WTC11 (cell line): ENCODE measurements at regions not wholly inside any gene's neighbourhood (a gene's known extent, or its start where the extent isn't known, plus 50 kb on each side); places are given as distances from the start of the nearest gene placed in this dataset.

ENCODE experiments used
- ATAC-seq: fragments of 200-7000 bp; cut with Tn5 transposase; 2 replicates; pipeline ENCODE4 v1.10.0; 2021; ENCODE audit warnings: mild to moderate bottlenecking, moderate library complexity
- CTCF ChIA-PET: fragments of 300-600 bp; sonication (Branson Sonifier 250); formaldehyde crosslinking; loops from one replicate; lab custom pipeline; 2021; ENCODE audit warnings: antibody characterized with exemption; lab: Charles Lee
- POLR2A ChIA-PET: fragments of 350-600 bp; sonication (Branson Sonifier 250); formaldehyde crosslinking; loops from one replicate; lab custom pipeline; 2021; ENCODE audit warnings: antibody characterized with exemption; lab: Charles Lee
- DNase-seq: peaks from one replicate; pipeline ENCODE4 v3.0.0; 2021; ENCODE audit warnings: low spot score
- H3K27ac Mint-ChIP-seq: 2 replicates; pipeline ENCODE4 v1.8.0; 2021; ENCODE audit warnings: mixed read lengths
- H3K27me3 Mint-ChIP-seq: 2 replicates; pipeline ENCODE4 v1.8.0; 2021; ENCODE audit warnings: low read depth, mild to moderate bottlenecking, moderate library complexity, mixed read lengths
- H3K36me3 Mint-ChIP-seq: 2 replicates; pipeline ENCODE4 v1.8.0; 2021; ENCODE audit warnings: mixed read lengths
- H3K4me1 Mint-ChIP-seq: 2 replicates; pipeline ENCODE4 v1.8.0; 2022; ENCODE audit warnings: mixed read lengths
- H3K4me3 Mint-ChIP-seq: 2 replicates; pipeline ENCODE4 v1.8.0; 2021; ENCODE audit warnings: mild to moderate bottlenecking, moderate library complexity, mixed read lengths
- H3K9me3 Mint-ChIP-seq: 2 replicates; pipeline ENCODE4 v1.8.0; 2021; ENCODE audit warnings: mixed read lengths
- ARID4B ChIP-seq: sonication (generic); formaldehyde crosslinking; IDR thresholded peaks from 2 replicates; pipeline ENCODE4 v1.8.0; 2023; ENCODE audit warnings: missing genetic modification reagents, mild to moderate bottlenecking, borderline replicate concordance
- CBFB ChIP-seq: sonication (generic); formaldehyde crosslinking; IDR thresholded peaks from 2 replicates; pipeline ENCODE4 v1.8.1; 2022; ENCODE audit warnings: mild to moderate bottlenecking, low read depth, missing genetic modification reagents
- CREB1 ChIP-seq: sonication (generic); formaldehyde crosslinking; IDR thresholded peaks from 2 replicates; pipeline ENCODE4 v1.8.0; 2023; ENCODE audit warnings: mild to moderate bottlenecking, missing genetic modification reagents
- E2F1 ChIP-seq: sonication (generic); formaldehyde crosslinking; IDR thresholded peaks from 2 replicates; pipeline ENCODE4 v1.8.0; 2022; ENCODE audit warnings: mild to moderate bottlenecking, missing genetic modification reagents
- ETV6 ChIP-seq: sonication (generic); formaldehyde crosslinking; IDR thresholded peaks from 2 replicates; pipeline ENCODE4 v1.8.1; 2022; ENCODE audit warnings: mild to moderate bottlenecking, missing genetic modification reagents
- FOXJ3 ChIP-seq: sonication (generic); formaldehyde crosslinking; IDR thresholded peaks from 2 replicates; pipeline ENCODE4 v1.9.0; 2021; ENCODE audit warnings: missing genetic modification reagents, mild to moderate bottlenecking, borderline replicate concordance
- FOXK1 ChIP-seq: sonication (generic); formaldehyde crosslinking; IDR thresholded peaks from 2 replicates; pipeline ENCODE4 v1.8.0; 2022; ENCODE audit warnings: mild to moderate bottlenecking, moderate library complexity, missing genetic modification reagents
- GABPB1 ChIP-seq: sonication (generic); formaldehyde crosslinking; IDR thresholded peaks from 2 replicates; pipeline ENCODE4 v1.8.1; 2023; ENCODE audit warnings: mild to moderate bottlenecking, missing genetic modification reagents
- GTF2I ChIP-seq: fragments of 250-450 bp; sonication (Bioruptor Pico); conservative IDR thresholded peaks from 2 replicates; pipeline ENCODE4 v1.4.0; 2021; ENCODE audit warnings: mild to moderate bottlenecking
- IRF2 ChIP-seq: sonication (generic); formaldehyde crosslinking; IDR thresholded peaks from 2 replicates; pipeline ENCODE4 v1.8.0; 2022; ENCODE audit warnings: low read depth, missing genetic modification reagents, borderline replicate concordance
- MXD4 ChIP-seq: fragments of 250-450 bp; sonication (Bioruptor Pico); IDR thresholded peaks from 2 replicates; pipeline ENCODE4 v1.8.0; 2021; ENCODE audit warnings: mild to moderate bottlenecking, moderate library complexity, borderline replicate concordance
- RELA ChIP-seq: sonication (generic); formaldehyde crosslinking; IDR thresholded peaks from 2 replicates; pipeline ENCODE4 v1.8.1; 2022; ENCODE audit warnings: missing genetic modification reagents, mild to moderate bottlenecking, borderline replicate concordance
- SMAD3 ChIP-seq: sonication (generic); formaldehyde crosslinking; IDR thresholded peaks from 2 replicates; pipeline ENCODE4 v1.8.0; 2022; ENCODE audit warnings: missing genetic modification reagents, mild to moderate bottlenecking, borderline replicate concordance
- SP1 ChIP-seq: sonication (generic); formaldehyde crosslinking; conservative IDR thresholded peaks from 2 replicates; pipeline ENCODE4 v1.8.1; 2022; ENCODE audit warnings: missing genetic modification reagents
- TEAD1 ChIP-seq: sonication (generic); formaldehyde crosslinking; IDR thresholded peaks from 2 replicates; pipeline ENCODE4 v1.8.0; 2022; ENCODE audit warnings: mild to moderate bottlenecking, missing genetic modification reagents
- ZNF396 ChIP-seq: fragments of 250-450 bp; sonication (Bioruptor Pico); IDR thresholded peaks from 2 replicates; pipeline ENCODE4 v1.8.0; 2021; ENCODE audit warnings: mild to moderate bottlenecking, moderate library complexity, borderline replicate concordance
- ZNF416 ChIP-seq: fragments of 250-450 bp; sonication (Bioruptor Pico); IDR thresholded peaks from 2 replicates; pipeline ENCODE4 v1.9.0; 2021; ENCODE audit warnings: mild to moderate bottlenecking, inconsistent platforms
- TF ChIP-seq, protein P1 (sequence below): sonication (generic); formaldehyde crosslinking; IDR thresholded peaks from 2 replicates; pipeline ENCODE4 v1.8.1; 2022; ENCODE audit warnings: mild to moderate bottlenecking, moderate library complexity, missing genetic modification reagents
- TF ChIP-seq, protein P2 (sequence below): sonication (generic); formaldehyde crosslinking; IDR thresholded peaks from 2 replicates; pipeline ENCODE4 v1.8.1; 2023; ENCODE audit warnings: mild to moderate bottlenecking, missing genetic modification reagents
- TF ChIP-seq, protein P3 (sequence below): sonication (generic); formaldehyde crosslinking; IDR thresholded peaks from 2 replicates; pipeline ENCODE4 v1.8.1; 2022; ENCODE audit warnings: mild to moderate bottlenecking, missing genetic modification reagents, moderate library complexity, borderline replicate concordance
- TF ChIP-seq, protein P4 (sequence below): fragments of 250-450 bp; sonication (Bioruptor Pico); IDR thresholded peaks from 2 replicates; pipeline ENCODE4 v1.8.0; 2021; ENCODE audit warnings: mild to moderate bottlenecking
- TF ChIP-seq, protein P5 (sequence below): sonication (generic); formaldehyde crosslinking; IDR thresholded peaks from 2 replicates; pipeline ENCODE4 v1.8.1; 2022; ENCODE audit warnings: low read depth, mild to moderate bottlenecking, moderate library complexity, missing genetic modification reagents, borderline replicate concordance

- ChIA-PET POLR2A (no interaction called here), CTCF (no interaction called here)
- H3K27me3 Mint-ChIP-seq = no peaks in the 10 kb centered on the region
- DNase-seq = peak; percentile 24
- no peak overlapping the region for H3K4me3 Mint-ChIP-seq
- H3K27ac Mint-ChIP-seq = no peak overlapping the region
- 0 out of 2 replicates have a peak, but pooled peaks cover 3% of the 10 kb centered on the region for H3K9me3 Mint-ChIP-seq
- peaks cover 35% of the 10 kb centered on the region for H3K4me1 Mint-ChIP-seq
- no peak for TF ChIP-seq ETV6 (CRISPR knock-in tag)
- no peak for TF ChIP-seq ZNF396 (CRISPR knock-in tag)
- no peak for TF ChIP-seq SMAD3 (CRISPR knock-in tag)
- no peak for TF ChIP-seq CBFB (CRISPR knock-in tag)
- TF ChIP-seq ARID4B (CRISPR knock-in tag) = no peak
- TF ChIP-seq CREB1 (CRISPR knock-in tag) = no peak
- TF ChIP-seq SP1 (CRISPR knock-in tag) = no peak
- no peak for TF ChIP-seq GABPB1 (CRISPR knock-in tag)
- TF ChIP-seq, protein P1, sequence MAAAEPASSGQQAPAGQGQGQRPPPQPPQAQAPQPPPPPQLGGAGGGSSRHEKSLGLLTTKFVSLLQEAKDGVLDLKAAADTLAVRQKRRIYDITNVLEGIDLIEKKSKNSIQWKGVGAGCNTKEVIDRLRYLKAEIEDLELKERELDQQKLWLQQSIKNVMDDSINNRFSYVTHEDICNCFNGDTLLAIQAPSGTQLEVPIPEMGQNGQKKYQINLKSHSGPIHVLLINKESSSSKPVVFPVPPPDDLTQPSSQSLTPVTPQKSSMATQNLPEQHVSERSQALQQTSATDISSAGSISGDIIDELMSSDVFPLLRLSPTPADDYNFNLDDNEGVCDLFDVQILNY = no peak
- TF ChIP-seq FOXK1 (CRISPR knock-in tag) = no peak
- no peak for TF ChIP-seq GTF2I (CRISPR knock-in tag)
- TF ChIP-seq, protein P2, sequence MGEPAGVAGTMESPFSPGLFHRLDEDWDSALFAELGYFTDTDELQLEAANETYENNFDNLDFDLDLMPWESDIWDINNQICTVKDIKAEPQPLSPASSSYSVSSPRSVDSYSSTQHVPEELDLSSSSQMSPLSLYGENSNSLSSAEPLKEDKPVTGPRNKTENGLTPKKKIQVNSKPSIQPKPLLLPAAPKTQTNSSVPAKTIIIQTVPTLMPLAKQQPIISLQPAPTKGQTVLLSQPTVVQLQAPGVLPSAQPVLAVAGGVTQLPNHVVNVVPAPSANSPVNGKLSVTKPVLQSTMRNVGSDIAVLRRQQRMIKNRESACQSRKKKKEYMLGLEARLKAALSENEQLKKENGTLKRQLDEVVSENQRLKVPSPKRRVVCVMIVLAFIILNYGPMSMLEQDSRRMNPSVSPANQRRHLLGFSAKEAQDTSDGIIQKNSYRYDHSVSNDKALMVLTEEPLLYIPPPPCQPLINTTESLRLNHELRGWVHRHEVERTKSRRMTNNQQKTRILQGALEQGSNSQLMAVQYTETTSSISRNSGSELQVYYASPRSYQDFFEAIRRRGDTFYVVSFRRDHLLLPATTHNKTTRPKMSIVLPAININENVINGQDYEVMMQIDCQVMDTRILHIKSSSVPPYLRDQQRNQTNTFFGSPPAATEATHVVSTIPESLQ (CRISPR knock-in tag) = no peak
- TF ChIP-seq FOXJ3 (CRISPR knock-in tag) = no peak
- TF ChIP-seq, protein P3, sequence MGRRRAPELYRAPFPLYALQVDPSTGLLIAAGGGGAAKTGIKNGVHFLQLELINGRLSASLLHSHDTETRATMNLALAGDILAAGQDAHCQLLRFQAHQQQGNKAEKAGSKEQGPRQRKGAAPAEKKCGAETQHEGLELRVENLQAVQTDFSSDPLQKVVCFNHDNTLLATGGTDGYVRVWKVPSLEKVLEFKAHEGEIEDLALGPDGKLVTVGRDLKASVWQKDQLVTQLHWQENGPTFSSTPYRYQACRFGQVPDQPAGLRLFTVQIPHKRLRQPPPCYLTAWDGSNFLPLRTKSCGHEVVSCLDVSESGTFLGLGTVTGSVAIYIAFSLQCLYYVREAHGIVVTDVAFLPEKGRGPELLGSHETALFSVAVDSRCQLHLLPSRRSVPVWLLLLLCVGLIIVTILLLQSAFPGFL (CRISPR knock-in tag) = no peak
- no peak for TF ChIP-seq RELA (CRISPR knock-in tag)
- H3K36me3 Mint-ChIP-seq = no peaks in the 10 kb centered on the region
- peak; percentile 77 for ATAC-seq
Measured at GRCh38 chr3:40871394-40871793, 327.9 kb upstream of the CTNNB1 start.

DNA sequence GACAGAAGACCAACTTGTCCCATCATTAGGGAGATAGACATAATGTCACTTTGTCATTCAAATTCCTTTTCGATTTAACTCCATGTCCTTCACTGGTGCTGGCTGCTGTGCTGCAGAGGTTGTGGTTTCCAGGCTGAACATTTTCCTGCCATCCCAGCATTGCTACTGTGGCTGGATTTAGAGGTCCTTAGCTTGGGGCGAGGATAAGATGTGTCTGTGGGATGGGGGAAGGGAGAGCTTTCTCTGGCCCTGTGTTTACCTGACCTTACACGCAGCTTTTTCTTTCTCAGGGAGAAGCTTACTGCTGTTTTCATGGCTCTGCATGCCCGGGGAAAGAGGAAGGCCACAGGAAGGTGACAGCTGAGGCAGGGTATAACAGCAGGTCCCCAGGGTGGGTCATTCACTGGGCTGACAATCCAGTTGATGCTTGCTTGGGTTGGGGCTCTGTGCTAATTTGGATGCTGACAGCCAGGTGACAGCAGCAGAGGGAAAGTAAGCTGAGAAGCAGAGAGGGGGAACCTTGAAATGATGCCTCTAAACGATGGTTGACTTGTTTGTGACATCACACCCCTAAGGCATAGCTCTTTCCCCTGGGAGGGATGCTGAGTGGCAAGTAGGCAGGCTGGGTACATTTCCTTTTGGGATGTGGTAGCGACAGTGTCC is 326.9 kb upstream of the CTNNB1 start:
- H3K27ac Mint-ChIP-seq = no peak overlapping the region
- no peak for DNase-seq
- no peaks in the 10 kb centered on the region for H3K36me3 Mint-ChIP-seq
- no peaks in the 10 kb centered on the region for H3K27me3 Mint-ChIP-seq
- POLR2A ChIA-PET = no interaction called here
- H3K4me1 Mint-ChIP-seq = peaks cover 35% of the 10 kb centered on the region
- ATAC-seq = no peak
- H3K4me3 Mint-ChIP-seq = no peak overlapping the region
- CTCF ChIA-PET = interaction anchor here (0.7 kb wide), 2 partner anchors 23 to 76 kb away, joined by 3 read pairs; no protein-coding TSS in a partner anchor
- 0 out of 2 replicates have a peak, but pooled peaks cover 3% of the 10 kb centered on the region for H3K9me3 Mint-ChIP-seq
- TF ChIP-seq MXD4 (CRISPR knock-in tag) = no peak
- TF ChIP-seq E2F1 = no peak
- TF ChIP-seq ZNF416 (CRISPR knock-in tag) = no peak
- TF ChIP-seq, protein P4, sequence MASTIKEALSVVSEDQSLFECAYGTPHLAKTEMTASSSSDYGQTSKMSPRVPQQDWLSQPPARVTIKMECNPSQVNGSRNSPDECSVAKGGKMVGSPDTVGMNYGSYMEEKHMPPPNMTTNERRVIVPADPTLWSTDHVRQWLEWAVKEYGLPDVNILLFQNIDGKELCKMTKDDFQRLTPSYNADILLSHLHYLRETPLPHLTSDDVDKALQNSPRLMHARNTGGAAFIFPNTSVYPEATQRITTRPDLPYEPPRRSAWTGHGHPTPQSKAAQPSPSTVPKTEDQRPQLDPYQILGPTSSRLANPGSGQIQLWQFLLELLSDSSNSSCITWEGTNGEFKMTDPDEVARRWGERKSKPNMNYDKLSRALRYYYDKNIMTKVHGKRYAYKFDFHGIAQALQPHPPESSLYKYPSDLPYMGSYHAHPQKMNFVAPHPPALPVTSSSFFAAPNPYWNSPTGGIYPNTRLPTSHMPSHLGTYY (CRISPR knock-in tag) = no peak
- TF ChIP-seq TEAD1 (CRISPR knock-in tag) = no peak
- TF ChIP-seq, protein P1 = no peak
- no peak for TF ChIP-seq IRF2 (CRISPR knock-in tag)
- no peak for TF ChIP-seq FOXJ3 (CRISPR knock-in tag)
- TF ChIP-seq, protein P5, sequence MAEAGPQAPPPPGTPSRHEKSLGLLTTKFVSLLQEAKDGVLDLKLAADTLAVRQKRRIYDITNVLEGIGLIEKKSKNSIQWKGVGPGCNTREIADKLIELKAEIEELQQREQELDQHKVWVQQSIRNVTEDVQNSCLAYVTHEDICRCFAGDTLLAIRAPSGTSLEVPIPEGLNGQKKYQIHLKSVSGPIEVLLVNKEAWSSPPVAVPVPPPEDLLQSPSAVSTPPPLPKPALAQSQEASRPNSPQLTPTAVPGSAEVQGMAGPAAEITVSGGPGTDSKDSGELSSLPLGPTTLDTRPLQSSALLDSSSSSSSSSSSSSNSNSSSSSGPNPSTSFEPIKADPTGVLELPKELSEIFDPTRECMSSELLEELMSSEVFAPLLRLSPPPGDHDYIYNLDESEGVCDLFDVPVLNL = no peak
